RWPE2 (cell line): ENCODE measurements at regions not wholly inside any gene's neighbourhood (a gene's known extent, or its start where the extent isn't known, plus 50 kb on each side); places are given as distances from the start of the nearest gene placed in this dataset.

Experiments used
- ATAC-seq: fragments of 200-7000 bp; cut with Tn5 transposase; 3 replicates; pipeline ENCODE4 v1.9.1; 2021; ENCODE audit warnings: low read depth
- DNase-seq: peaks from one replicate; pipeline ENCODE4 v3.0.0-alpha.2; 2020; ENCODE audit warnings: low spot score
- H3K27ac ChIP-seq: fragments of 450-650 bp; 2 replicates; pipeline ENCODE4 v1.5.1; 2017; ENCODE audit warnings: mild to moderate bottlenecking; ENCODE audit not compliant: poor library complexity, severe bottlenecking
- H3K27me3 ChIP-seq: fragments of 250-450 bp; sonication (Bioruptor Pico); 2 replicates; pipeline ENCODE4 v1.5.1; 2021; ENCODE audit warnings: mild to moderate bottlenecking, moderate library complexity; ENCODE audit not compliant: insufficient read depth, poor library complexity, severe bottlenecking
- H3K36me3 ChIP-seq: fragments of 250-450 bp; sonication (Bioruptor Pico); 2 replicates; pipeline ENCODE4 v1.5.1; 2020; ENCODE audit warnings: low read depth, mild to moderate bottlenecking, moderate library complexity
- H3K4me1 ChIP-seq: fragments of 250-450 bp; sonication (Bioruptor Pico); 2 replicates; pipeline ENCODE4 v1.5.1; 2021; ENCODE audit warnings: mild to moderate bottlenecking, moderate library complexity; ENCODE audit not compliant: insufficient read depth, poor library complexity, severe bottlenecking
- H3K4me3 ChIP-seq: fragments of 250-450 bp; sonication (Bioruptor Pico); 2 replicates; pipeline ENCODE4 v1.5.1; 2021; ENCODE audit warnings: mild to moderate bottlenecking, moderate library complexity; ENCODE audit not compliant: severe bottlenecking
- H3K9me3 ChIP-seq: fragments of 250-450 bp; sonication (Bioruptor Pico); 2 replicates; pipeline ENCODE4 v1.5.1; 2021; ENCODE audit warnings: mild to moderate bottlenecking, moderate library complexity; ENCODE audit not compliant: severe bottlenecking
- TF ChIP-seq, protein P1 (sequence below): fragments of 450-650 bp; IDR thresholded peaks from one replicate; pipeline ENCODE4 v1.5.1; 2017; ENCODE audit warnings: mild to moderate bottlenecking, moderate library complexity; ENCODE audit not compliant: poor library complexity, severe bottlenecking

DNA sequence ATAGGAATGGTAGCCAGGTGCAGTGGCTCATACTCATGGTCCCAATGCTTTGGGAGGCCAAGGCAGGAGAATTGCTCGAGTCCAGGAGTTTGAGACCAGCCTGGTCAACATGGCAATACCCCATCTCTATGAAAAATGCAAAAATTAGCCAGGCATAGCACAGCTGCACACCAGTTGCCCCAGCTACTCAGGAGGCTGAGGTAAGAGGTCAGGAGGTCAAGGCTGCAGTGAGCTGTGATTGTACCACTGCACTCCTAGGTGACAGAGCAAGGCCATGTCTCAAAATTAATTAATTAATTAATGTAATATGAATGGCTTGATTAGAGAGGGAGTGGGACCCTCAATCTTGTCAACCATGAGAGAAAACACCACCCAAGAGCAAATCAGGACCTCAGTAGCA, 198.7 kb upstream of the DUSP10 start:
- DNase-seq (no peak), ATAC-seq (no peak)
- H3K27ac ChIP-seq, result no peak overlapping the region
- no peak overlapping the region for H3K4me3 ChIP-seq
- no peaks in the 10 kb centered on the region for H3K4me1 ChIP-seq
- H3K27me3 ChIP-seq, result no peaks in the 10 kb centered on the region
- TF ChIP-seq, protein P1, sequence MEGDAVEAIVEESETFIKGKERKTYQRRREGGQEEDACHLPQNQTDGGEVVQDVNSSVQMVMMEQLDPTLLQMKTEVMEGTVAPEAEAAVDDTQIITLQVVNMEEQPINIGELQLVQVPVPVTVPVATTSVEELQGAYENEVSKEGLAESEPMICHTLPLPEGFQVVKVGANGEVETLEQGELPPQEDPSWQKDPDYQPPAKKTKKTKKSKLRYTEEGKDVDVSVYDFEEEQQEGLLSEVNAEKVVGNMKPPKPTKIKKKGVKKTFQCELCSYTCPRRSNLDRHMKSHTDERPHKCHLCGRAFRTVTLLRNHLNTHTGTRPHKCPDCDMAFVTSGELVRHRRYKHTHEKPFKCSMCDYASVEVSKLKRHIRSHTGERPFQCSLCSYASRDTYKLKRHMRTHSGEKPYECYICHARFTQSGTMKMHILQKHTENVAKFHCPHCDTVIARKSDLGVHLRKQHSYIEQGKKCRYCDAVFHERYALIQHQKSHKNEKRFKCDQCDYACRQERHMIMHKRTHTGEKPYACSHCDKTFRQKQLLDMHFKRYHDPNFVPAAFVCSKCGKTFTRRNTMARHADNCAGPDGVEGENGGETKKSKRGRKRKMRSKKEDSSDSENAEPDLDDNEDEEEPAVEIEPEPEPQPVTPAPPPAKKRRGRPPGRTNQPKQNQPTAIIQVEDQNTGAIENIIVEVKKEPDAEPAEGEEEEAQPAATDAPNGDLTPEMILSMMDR, result no peak
- H3K36me3 ChIP-seq, result no peaks in the 10 kb centered on the region
- no peaks in the 10 kb centered on the region for H3K9me3 ChIP-seq

DNA sequence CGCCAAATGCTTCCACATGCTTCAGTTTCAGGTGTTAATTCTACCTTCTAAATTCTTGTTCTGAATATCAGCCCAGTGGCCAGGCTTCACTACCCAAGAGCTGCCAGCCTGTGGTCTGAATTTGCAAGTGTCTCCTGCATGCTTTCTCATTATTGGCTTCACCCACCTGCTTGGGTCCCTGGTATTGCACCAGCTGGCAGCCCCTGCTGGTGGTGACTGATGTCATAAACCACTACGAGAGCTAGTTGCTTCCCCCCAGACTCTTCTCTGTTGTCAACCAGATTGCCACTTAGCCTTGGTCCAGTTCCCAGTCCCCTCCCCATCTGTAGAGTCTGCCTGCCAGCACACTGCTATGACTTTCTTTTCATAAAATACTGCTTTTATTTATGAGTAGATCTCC, 197.7 kb upstream of the DUSP10 start:
- H3K36me3 ChIP-seq, result no peaks in the 10 kb centered on the region
- ATAC-seq (no peak), DNase-seq (no peak)
- no peaks in the 10 kb centered on the region for H3K27me3 ChIP-seq
- no peak overlapping the region for H3K27ac ChIP-seq
- no peaks in the 10 kb centered on the region for H3K9me3 ChIP-seq
- TF ChIP-seq, protein P1, result no peak
- no peak overlapping the region for H3K4me3 ChIP-seq
- H3K4me1 ChIP-seq, result no peaks in the 10 kb centered on the region

DNA sequence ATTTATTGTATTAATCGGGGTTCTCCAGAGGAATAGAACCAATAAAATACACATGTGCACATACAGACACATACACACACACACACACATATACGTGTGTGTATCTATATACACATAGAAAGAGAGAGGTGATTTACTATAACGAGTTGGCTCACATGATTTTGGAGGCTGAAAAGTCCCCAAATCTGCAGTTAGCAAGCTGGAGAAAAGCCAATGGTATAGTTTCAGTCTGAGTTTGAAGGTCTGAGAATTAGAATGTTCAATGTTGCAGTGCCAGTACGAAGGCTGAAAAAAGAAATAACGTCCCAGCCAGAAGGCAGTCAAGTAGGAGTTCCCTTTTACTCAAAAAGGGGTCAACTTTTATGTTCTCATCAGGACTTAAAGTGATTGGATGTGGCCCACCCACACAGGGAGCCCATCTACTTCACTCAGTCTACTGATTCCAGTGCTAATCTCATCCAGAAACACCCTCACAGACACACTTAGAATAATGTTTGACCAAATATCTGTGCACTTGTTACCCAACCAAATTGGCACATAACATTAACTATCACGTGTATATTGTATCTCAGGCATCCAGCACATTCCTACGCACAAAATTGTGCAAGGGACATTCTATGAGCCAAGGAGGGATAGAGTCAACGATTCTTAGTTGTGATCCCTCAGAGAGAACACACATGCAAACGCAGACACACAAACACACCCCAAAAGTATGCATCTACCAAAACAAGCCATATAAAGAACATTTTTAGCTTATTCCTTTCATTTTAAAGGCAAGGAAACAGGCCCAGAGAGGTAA, 195.5 kb upstream of the DUSP10 start:
- H3K4me3 ChIP-seq, result no peak overlapping the region
- H3K36me3 ChIP-seq, result no peaks in the 10 kb centered on the region
- TF ChIP-seq, protein P1, result no peak
- no peaks in the 10 kb centered on the region for H3K4me1 ChIP-seq
- no peak for DNase-seq
- no peaks in the 10 kb centered on the region for H3K9me3 ChIP-seq
- no peak for ATAC-seq
- no peak overlapping the region for H3K27ac ChIP-seq
- H3K27me3 ChIP-seq, result no peaks in the 10 kb centered on the region

DNA sequence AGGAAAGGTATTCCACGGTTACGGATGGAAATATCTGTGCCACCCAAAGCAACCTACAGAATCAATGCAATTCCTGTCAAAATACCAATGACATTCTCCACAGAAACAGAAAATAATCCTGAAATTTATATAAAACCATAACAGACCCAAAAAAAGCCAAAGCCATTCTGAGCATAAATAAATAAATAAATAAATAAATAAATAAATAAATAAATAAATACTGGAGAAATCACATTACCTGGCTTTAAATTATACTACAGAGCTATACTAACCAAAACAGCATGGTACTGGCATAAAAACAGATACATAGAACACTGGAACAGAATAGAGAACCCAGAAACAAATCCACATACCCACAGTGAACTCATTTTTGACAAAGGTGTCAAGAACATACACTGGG, 191.9 kb upstream of the DUSP10 start:
- no peak overlapping the region for H3K4me3 ChIP-seq
- H3K4me1 ChIP-seq, result no peaks in the 10 kb centered on the region
- no peaks in the 10 kb centered on the region for H3K36me3 ChIP-seq
- TF ChIP-seq, protein P1, result no peak
- DNase-seq (no peak), ATAC-seq (no peak)
- no peak overlapping the region for H3K27ac ChIP-seq
- no peaks in the 10 kb centered on the region for H3K9me3 ChIP-seq
- no peaks in the 10 kb centered on the region for H3K27me3 ChIP-seq

DNA sequence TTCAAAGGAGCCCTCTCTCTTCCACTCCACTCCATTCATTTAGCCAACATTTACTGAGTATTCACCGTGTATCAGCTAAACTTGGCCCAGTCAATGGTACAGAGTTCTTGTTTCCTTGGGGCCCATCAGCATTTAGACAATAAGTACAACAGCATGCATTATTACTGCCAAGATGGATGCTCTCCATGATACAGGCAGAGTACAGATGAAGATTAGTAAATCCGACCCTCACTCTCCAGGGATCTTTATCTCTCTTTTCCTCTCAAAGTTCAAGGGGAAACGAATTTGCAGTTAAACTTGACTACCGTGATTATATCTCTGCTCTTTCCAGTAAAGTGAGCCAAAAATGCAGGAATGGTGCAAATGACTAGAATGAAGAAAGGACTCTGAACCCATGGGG, 184.6 kb upstream of the DUSP10 start:
- no peak for ATAC-seq
- H3K27me3 ChIP-seq, result no peaks in the 10 kb centered on the region
- DNase-seq, result no peak
- H3K9me3 ChIP-seq, result no peaks in the 10 kb centered on the region
- H3K4me3 ChIP-seq, result no peak overlapping the region
- no peak overlapping the region for H3K27ac ChIP-seq
- no peaks in the 10 kb centered on the region for H3K36me3 ChIP-seq
- H3K4me1 ChIP-seq, result no peaks in the 10 kb centered on the region
- TF ChIP-seq, protein P1, result no peak
